ENCODE measurements at regions not wholly inside any gene's neighbourhood (a gene's known extent, or its start where the extent isn't known, plus 50 kb on each side); places are given as distances from the start of the nearest gene placed in this dataset.

GRCh38 chr15:38646716-38647115 lies 82.1 kb upstream of the RASGRP1 start:
- no peak for DNase-seq

GRCh38 chr15:38647683-38648082 lies 83.1 kb upstream of the RASGRP1 start:
- DNase-seq: peak in 7 of 56 donors; percentile 3 to 45 (median 10)

- DNase-seq: no peak
Measured at GRCh38 chr15:38648121-38648843, 83.7 kb upstream of the RASGRP1 start.

- DNase-seq: no peak
Measured at GRCh38 chr15:38650384-38650783, 85.8 kb upstream of the RASGRP1 start.

- no peak for DNase-seq
Measured at GRCh38 chr15:38650936-38651327, 86.3 kb upstream of the RASGRP1 start.

- DNase-seq: peak in 14 of 56 donors; percentile 3 to 52 (median 17)
Measured at GRCh38 chr15:38651328-38652038, 86.9 kb upstream of the RASGRP1 start.

GRCh38 chr15:38652183-38652794 lies 87.7 kb upstream of the RASGRP1 start:
- no peak for DNase-seq

- no peak for DNase-seq
Measured at GRCh38 chr15:38652998-38653397, 88.4 kb upstream of the RASGRP1 start.

GRCh38 chr15:38658431-38658830 lies 93.8 kb upstream of the RASGRP1 start:
- DNase-seq: no peak

- DNase-seq: peak in 1 of 56 donors; percentile 12
Measured at GRCh38 chr15:38660738-38661137, 96.1 kb upstream of the RASGRP1 start.

- DNase-seq: no peak
Measured at GRCh38 chr15:38662033-38662802, 97.6 kb upstream of the RASGRP1 start.

- no peak for DNase-seq
Measured at GRCh38 chr15:38662805-38663204, 98.2 kb upstream of the RASGRP1 start.

GRCh38 chr15:38665586-38666305 lies 101.1 kb upstream of the RASGRP1 start:
- DNase-seq: no peak

- DNase-seq: no peak
Measured at GRCh38 chr15:38666865-38667510, 102.4 kb upstream of the RASGRP1 start.

GRCh38 chr15:38667890-38668850 lies 103.6 kb upstream of the RASGRP1 start:
- no peak for DNase-seq

- no peak for DNase-seq
Measured at GRCh38 chr15:38668898-38669391, 104.3 kb upstream of the RASGRP1 start.

GRCh38 chr15:38670128-38671005 lies 105.8 kb upstream of the RASGRP1 start:
- DNase-seq: no peak

GRCh38 chr15:38671006-38671387 lies 106.4 kb upstream of the RASGRP1 start:
- no peak for DNase-seq
